HEK293 (cell line): ENCODE measurements at regions not wholly inside any gene's neighbourhood (a gene's known extent, or its start where the extent isn't known, plus 50 kb on each side); places are given as distances from the start of the nearest gene placed in this dataset.

Experiments
- CTCF ChIA-PET: fragments of 350-600 bp; formaldehyde crosslinking; extraction: SDS; loops from one replicate; lab custom pipeline; 2021; ENCODE audit warnings: antibody characterized with exemption; lab: Yijun Ruan, JAX
- POLR2A ChIA-PET: fragments of 300-600 bp; formaldehyde crosslinking; extraction: SDS; loops from one replicate; lab custom pipeline; 2020; ENCODE audit warnings: antibody characterized with exemption, inconsistent platforms; lab: Yijun Ruan, JAX
- H3K27ac ChIP-seq: fragments of 200-500 bp; sonication (Bioruptor generic); 2 replicates; pipeline ENCODE4 v1.5.1; 2014; ENCODE audit warnings: low read depth, low read length, control low read depth, inconsistent platforms; ENCODE audit errors: extremely low read depth
- H3K36me3 ChIP-seq, 2 experiments: fragments of 200-500 bp in 1 of 2; sonication (Bioruptor generic) in 1 of 2; 1 replicate in 1 of 2; 2 replicates in 1 of 2; pipeline ENCODE4 v1.5.1; 2014 to 2017; ENCODE audit warnings: inconsistent platforms in 2 of 2, low read length in 2 of 2; ENCODE audit not compliant: control insufficient read depth in 2 of 2, insufficient read depth in 1 of 2
- H3K4me1 ChIP-seq: fragments of 200-500 bp; sonication (Bioruptor generic); 2 replicates; pipeline ENCODE4 v1.5.1; 2014; ENCODE audit warnings: mild to moderate bottlenecking, low read length, inconsistent platforms; ENCODE audit not compliant: control insufficient read depth, insufficient read depth
- H3K4me3 ChIP-seq: 2 replicates; pipeline ENCODE4 v1.5.1; 2011; ENCODE audit warnings: low read depth, mild to moderate bottlenecking, control low read depth, low read length, moderate library complexity
- H3K9me3 ChIP-seq: fragments of 200-500 bp; sonication (Bioruptor generic); 2 replicates; pipeline ENCODE4 v1.5.1; 2014; ENCODE audit warnings: low read depth, low read length, inconsistent platforms; ENCODE audit not compliant: control insufficient read depth, insufficient read depth
- HOXA7 ChIP-seq: sonication (generic); formaldehyde crosslinking; IDR thresholded peaks from 2 replicates; pipeline ENCODE4 v1.8.1; 2022; ENCODE audit warnings: missing genetic modification reagents, borderline replicate concordance
- KLF10 ChIP-seq: fragments of 450-650 bp; IDR thresholded peaks from 2 replicates; pipeline ENCODE4 v1.5.1; 2018; ENCODE audit warnings: missing biosample characterization, mild to moderate bottlenecking, missing genetic modification characterization
- REST ChIP-seq: fragments of 450-650 bp; formaldehyde crosslinking; IDR thresholded peaks from 2 replicates; pipeline ENCODE4 v1.5.1; 2016; ENCODE audit warnings: missing biosample characterization, missing genetic modification characterization
- TRIM28 ChIP-seq: IDR thresholded peaks from 2 replicates; pipeline ENCODE4 v1.6.1; 2011; ENCODE audit warnings: low read length, control low read depth, borderline replicate concordance
- ZBTB1 ChIP-seq: fragments of 450-650 bp; formaldehyde crosslinking; IDR thresholded peaks from 2 replicates; pipeline ENCODE4 v1.5.1; 2016; ENCODE audit warnings: missing biosample characterization, missing genetic modification characterization
- ZBTB21 ChIP-seq: fragments of 450-650 bp; formaldehyde crosslinking; IDR thresholded peaks from 2 replicates; pipeline ENCODE4 v1.5.1; 2017; ENCODE audit warnings: missing biosample characterization, missing genetic modification characterization
- ZNF132 ChIP-seq: fragments of 450-650 bp; formaldehyde crosslinking; IDR thresholded peaks from 2 replicates; pipeline ENCODE4 v1.5.1; 2017; ENCODE audit warnings: missing biosample characterization, missing genetic modification characterization, borderline replicate concordance
- ZNF174 ChIP-seq: fragments of 450-650 bp; formaldehyde crosslinking; IDR thresholded peaks from 2 replicates; pipeline ENCODE4 v1.5.0; 2017; ENCODE audit warnings: missing biosample characterization, mild to moderate bottlenecking, missing genetic modification characterization
- ZNF202 ChIP-seq: fragments of 450-650 bp; formaldehyde crosslinking; IDR thresholded peaks from 2 replicates; pipeline ENCODE4 v1.5.1; 2016; ENCODE audit warnings: missing biosample characterization, missing genetic modification characterization, borderline replicate concordance
- ZNF221 ChIP-seq: fragments of 450-650 bp; formaldehyde crosslinking; IDR thresholded peaks from 2 replicates; pipeline ENCODE4 v1.5.1; 2017; ENCODE audit warnings: missing biosample characterization, missing genetic modification characterization, borderline replicate concordance
- ZNF239 ChIP-seq: fragments of 450-650 bp; formaldehyde crosslinking; IDR thresholded peaks from 2 replicates; pipeline ENCODE4 v1.5.1; 2016; ENCODE audit warnings: missing biosample characterization, missing genetic modification characterization
- ZNF324 ChIP-seq: fragments of 450-650 bp; formaldehyde crosslinking; IDR thresholded peaks from 2 replicates; pipeline ENCODE4 v1.5.1; 2016; ENCODE audit warnings: missing biosample characterization, missing genetic modification characterization
- ZNF37A ChIP-seq: fragments of 450-650 bp; IDR thresholded peaks from 2 replicates; pipeline ENCODE4 v1.5.1; 2018; ENCODE audit warnings: missing biosample characterization, missing genetic modification characterization
- ZNF404 ChIP-seq: fragments of 450-650 bp; formaldehyde crosslinking; IDR thresholded peaks from 2 replicates; pipeline ENCODE4 v1.5.1; 2017; ENCODE audit warnings: missing biosample characterization, missing genetic modification characterization
- ZNF433 ChIP-seq: fragments of 450-650 bp; formaldehyde crosslinking; IDR thresholded peaks from 2 replicates; pipeline ENCODE4 v1.5.1; 2016; ENCODE audit warnings: missing biosample characterization, missing genetic modification characterization, low read depth
- ZNF530 ChIP-seq: fragments of 450-650 bp; formaldehyde crosslinking; IDR thresholded peaks from 2 replicates; pipeline ENCODE4 v1.5.1; 2016; ENCODE audit warnings: low read depth, missing biosample characterization, missing genetic modification characterization
- ZNF555 ChIP-seq: fragments of 450-650 bp; formaldehyde crosslinking; conservative IDR thresholded peaks from 2 replicates; pipeline ENCODE4 v1.5.1; 2017; ENCODE audit warnings: missing biosample characterization, mild to moderate bottlenecking, missing genetic modification characterization, inconsistent platforms
- ZNF645 ChIP-seq: fragments of 450-650 bp; formaldehyde crosslinking; IDR thresholded peaks from 2 replicates; pipeline ENCODE4; 2016; ENCODE audit warnings: missing biosample characterization, missing genetic modification characterization
- ZNF843 ChIP-seq: fragments of 450-650 bp; formaldehyde crosslinking; IDR thresholded peaks from 2 replicates; pipeline ENCODE4 v1.5.1; 2016; ENCODE audit warnings: missing biosample characterization, missing genetic modification characterization
- ZSCAN23 ChIP-seq: fragments of 450-650 bp; formaldehyde crosslinking; IDR thresholded peaks from 2 replicates; pipeline ENCODE4 v1.5.1; 2016; ENCODE audit warnings: missing biosample characterization, missing genetic modification characterization
- ZSCAN30 ChIP-seq: fragments of 450-650 bp; IDR thresholded peaks from 2 replicates; pipeline ENCODE4 v1.5.1; 2018; ENCODE audit warnings: missing biosample characterization, mild to moderate bottlenecking, missing genetic modification characterization, moderate library complexity
- TF ChIP-seq, protein P1 (sequence below): fragments of 450-650 bp; formaldehyde crosslinking; IDR thresholded peaks from 2 replicates; pipeline ENCODE4 v1.5.1; 2017; ENCODE audit warnings: missing biosample characterization, missing genetic modification characterization

- TF ChIP-seq, protein P1, sequence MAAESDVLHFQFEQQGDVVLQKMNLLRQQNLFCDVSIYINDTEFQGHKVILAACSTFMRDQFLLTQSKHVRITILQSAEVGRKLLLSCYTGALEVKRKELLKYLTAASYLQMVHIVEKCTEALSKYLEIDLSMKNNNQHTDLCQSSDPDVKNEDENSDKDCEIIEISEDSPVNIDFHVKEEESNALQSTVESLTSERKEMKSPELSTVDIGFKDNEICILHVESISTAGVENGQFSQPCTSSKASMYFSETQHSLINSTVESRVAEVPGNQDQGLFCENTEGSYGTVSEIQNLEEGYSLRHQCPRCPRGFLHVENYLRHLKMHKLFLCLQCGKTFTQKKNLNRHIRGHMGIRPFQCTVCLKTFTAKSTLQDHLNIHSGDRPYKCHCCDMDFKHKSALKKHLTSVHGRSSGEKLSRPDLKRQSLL = no peak
- TF ChIP-seq REST (tag by site-specific recombination) (no peak), ZNF555 (tag by site-specific recombination) (no peak), ZNF202 (tag by site-specific recombination) (no peak)
- CTCF ChIA-PET = no interaction called here
- Histone ChIP-seq H3K36me3 (no peaks in the 10 kb centered on the region), H3K9me3 (no peaks in the 10 kb centered on the region), H3K27ac (no peak overlapping the region), H3K4me3 (no peak overlapping the region), H3K4me1 (no peaks in the 10 kb centered on the region)
- POLR2A ChIA-PET = no interaction called here
These were observed 213.9 kb upstream of the SALL3 start for GRCh38 chr18:78765637-78766281.

DNA sequence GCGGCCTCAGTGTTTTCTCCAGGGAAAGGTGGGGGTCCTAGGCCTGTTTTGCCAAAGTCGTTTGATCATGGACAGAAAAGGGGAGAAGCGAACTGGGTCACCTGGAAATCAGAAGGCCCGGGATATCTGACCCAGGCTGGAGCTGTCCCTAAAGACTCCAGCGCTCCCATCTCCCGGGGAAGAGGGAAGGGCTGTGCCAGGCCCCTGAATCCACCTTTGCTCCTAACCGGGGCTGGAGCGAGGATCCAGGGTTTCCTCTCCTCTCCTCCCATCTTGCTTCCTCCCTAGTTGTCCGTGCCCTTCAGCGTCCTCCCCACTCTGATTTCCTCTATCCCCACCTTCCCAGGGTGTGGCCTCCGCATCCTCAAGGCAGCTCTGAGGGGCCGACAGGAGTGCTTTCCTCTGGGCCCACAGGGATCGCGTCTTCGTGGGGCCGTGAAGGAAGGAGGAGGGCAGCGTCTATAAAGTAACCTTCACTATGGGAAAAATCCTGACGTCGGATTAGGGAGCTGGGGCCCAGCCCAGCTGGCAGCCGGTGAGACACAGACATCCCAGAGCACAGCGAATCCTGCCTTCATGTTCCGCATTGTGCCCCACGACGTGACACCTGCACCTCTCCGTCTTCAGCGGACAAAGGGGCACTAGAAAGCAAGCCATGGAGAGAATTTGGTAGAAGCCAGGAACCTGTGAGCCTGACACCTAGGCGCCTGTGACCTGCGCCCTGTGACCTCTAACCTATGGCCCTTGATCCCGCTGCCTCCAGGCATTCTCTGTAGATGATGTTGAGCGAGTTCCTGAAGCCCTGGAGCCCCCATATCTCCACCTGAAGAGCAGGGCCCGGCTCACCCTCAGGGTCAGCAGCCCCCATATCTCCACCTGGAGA is 212.7 kb upstream of the SALL3 start:
- no peaks in the 10 kb centered on the region for H3K36me3 ChIP-seq
- no peak overlapping the region for H3K27ac ChIP-seq
- H3K4me3 ChIP-seq = no peak overlapping the region
- no peaks in the 10 kb centered on the region for H3K9me3 ChIP-seq
- H3K4me1 ChIP-seq = no peaks in the 10 kb centered on the region
- ChIA-PET POLR2A (no interaction called here), CTCF (no interaction called here)
- TF ChIP-seq ZSCAN30 (tag by site-specific recombination) (no peak), ZSCAN23 (tag by site-specific recombination) (no peak), ZNF843 (tag by site-specific recombination) (no peak), ZNF404 (tag by site-specific recombination) (no peak), ZNF37A (tag by site-specific recombination) (no peak), HOXA7 (CRISPR knock-in tag) (no peak), ZNF324 (tag by site-specific recombination) (no peak), ZNF132 (tag by site-specific recombination) (no peak), ZNF530 (tag by site-specific recombination) (no peak), TRIM28 (no peak), ZNF174 (tag by site-specific recombination) (no peak), ZNF221 (tag by site-specific recombination) (no peak), ZNF645 (tag by site-specific recombination) (no peak), ZNF239 (tag by site-specific recombination) (no peak), ZBTB21 (tag by site-specific recombination) (no peak), KLF10 (tag by site-specific recombination) (no peak), ZBTB1 (tag by site-specific recombination) (no peak), ZNF433 (tag by site-specific recombination) (no peak)
